DND-41 (cell line): ENCODE measurements at regions not wholly inside any gene's neighbourhood (a gene's known extent, or its start where the extent isn't known, plus 50 kb on each side); places are given as distances from the start of the nearest gene placed in this dataset.
"Not testable (repeated sequence)": the region's sequence is repeated elsewhere in the genome, so short reads cannot be mapped to it uniquely, and the experiment has no call there.

Experiments used
- ATAC-seq: fragments of 200-7000 bp; cut with Tn5 transposase; 3 replicates; pipeline ENCODE4 v1.9.1; 2021; ENCODE audit warnings: low read depth; ENCODE audit not compliant: insufficient read depth
- DNase-seq: peaks from one replicate; pipeline ENCODE4 v3.0.0-alpha.2; 2020
- H2AFZ ChIP-seq: 2 replicates; pipeline ENCODE4 v1.6.0; 2012; ENCODE audit warnings: low read depth, low read length
- H3K27ac ChIP-seq: 2 replicates; pipeline ENCODE4 v1.5.1; 2012; ENCODE audit warnings: low read length, inconsistent platforms
- H3K27me3 ChIP-seq: fragments of 200-600 bp; sonication (generic); 2 replicates; pipeline ENCODE4 v1.6.0; 2012; ENCODE audit warnings: low read length, mild to moderate bottlenecking, inconsistent platforms; ENCODE audit not compliant: insufficient read depth, poor library complexity
- H3K36me3 ChIP-seq: 2 replicates; pipeline ENCODE4 v1.5.1; 2012; ENCODE audit warnings: low read length, inconsistent platforms; ENCODE audit not compliant: insufficient read depth
- H3K4me1 ChIP-seq: 2 replicates; pipeline ENCODE4 v1.5.1; 2012; ENCODE audit warnings: mild to moderate bottlenecking, low read length; ENCODE audit not compliant: insufficient read depth
- H3K4me2 ChIP-seq: 2 replicates; pipeline ENCODE4 v1.6.0; 2012; ENCODE audit warnings: mild to moderate bottlenecking, moderate library complexity, low read length, inconsistent platforms; ENCODE audit not compliant: insufficient read depth
- H3K4me3 ChIP-seq, 2 experiments: fragments of 200-600 bp in 1 of 2; shearing (Covaris generic) in 1 of 2; 2 replicates each; pipeline ENCODE4 v1.5.1; 2012 to 2016; ENCODE audit warnings: inconsistent platforms in 2 of 2, low read length in 2 of 2, mild to moderate bottlenecking in 2 of 2, low read depth in 1 of 2, moderate library complexity in 1 of 2
- H3K79me2 ChIP-seq: 2 replicates; pipeline ENCODE4 v1.6.0; 2012; ENCODE audit warnings: low read length, inconsistent platforms; ENCODE audit not compliant: insufficient read depth
- H3K9ac ChIP-seq: 2 replicates; pipeline ENCODE4 v1.6.0; 2012; ENCODE audit warnings: low read depth, mild to moderate bottlenecking, inconsistent platforms, low read length, moderate library complexity
- H3K9me3 ChIP-seq: 2 replicates; pipeline ENCODE4 v1.5.1; 2012; ENCODE audit warnings: low read length, moderate library complexity, mild to moderate bottlenecking, inconsistent platforms; ENCODE audit not compliant: insufficient read depth, severe bottlenecking
- H4K20me1 ChIP-seq: 2 replicates; pipeline ENCODE4 v1.6.0; 2012; ENCODE audit warnings: low read length; ENCODE audit not compliant: insufficient read depth
- CTCF ChIP-seq: IDR thresholded peaks from 2 replicates; pipeline ENCODE4 v1.5.1; 2012; ENCODE audit warnings: borderline replicate concordance, low read length, moderate library complexity, mild to moderate bottlenecking; ENCODE audit not compliant: poor library complexity, severe bottlenecking; ENCODE audit errors: extremely low read depth
- EZH2 ChIP-seq: IDR thresholded peaks from 3 replicates; pipeline ENCODE4 v1.6.1; 2012; ENCODE audit warnings: borderline replicate concordance, low read depth, mild to moderate bottlenecking, moderate library complexity, low read length, inconsistent platforms; ENCODE audit not compliant: severe bottlenecking

GRCh38 chr13:83761631-83762030 lies 120.6 kb downstream of the SLITRK1 start:
- no peak for TF ChIP-seq EZH2
- no peak for TF ChIP-seq CTCF
- no peaks in the 10 kb centered on the region for H3K9me3 ChIP-seq
- H3K4me3 ChIP-seq, result no peak overlapping the region
- no peaks in the 10 kb centered on the region for H4K20me1 ChIP-seq
- H3K79me2 ChIP-seq, result no peaks in the 10 kb centered on the region
- H3K27me3 ChIP-seq, result no peaks in the 10 kb centered on the region
- ATAC-seq (no peak), DNase-seq (no peak)
- H3K36me3 ChIP-seq, result no peaks in the 10 kb centered on the region
- no peak overlapping the region for H3K4me2 ChIP-seq
- H3K27ac ChIP-seq, result no peak overlapping the region
- H3K4me1 ChIP-seq, result no peaks in the 10 kb centered on the region
- H2AFZ ChIP-seq, result no peak overlapping the region
- no peak overlapping the region for H3K9ac ChIP-seq

- H2AFZ ChIP-seq, H3K9me3 ChIP-seq, H3K9ac ChIP-seq, H3K27ac ChIP-seq, DNase-seq, H3K4me2 ChIP-seq, H3K27me3 ChIP-seq, ATAC-seq, H3K79me2 ChIP-seq, H3K4me3 ChIP-seq, H3K4me1 ChIP-seq, H4K20me1 ChIP-seq, H3K36me3 ChIP-seq: not testable (repeated sequence)
These were observed 127.1 kb downstream of the SLITRK1 start for GRCh38 chr13:83755210-83755609.

- Histone ChIP-seq H3K79me2 (no peaks in the 10 kb centered on the region), H3K27ac (no peak overlapping the region), H2AFZ (no peak overlapping the region), H3K4me2 (no peak overlapping the region), H3K9me3 (no peaks in the 10 kb centered on the region), H3K27me3 (no peaks in the 10 kb centered on the region), H3K36me3 (no peaks in the 10 kb centered on the region), H3K9ac (no peak overlapping the region), H3K4me3 (no peak overlapping the region), H3K4me1 (no peaks in the 10 kb centered on the region), H4K20me1 (no peaks in the 10 kb centered on the region)
- DNase-seq (peak; percentile 7), ATAC-seq (0 out of 3 replicates have a peak, but pooled peaks have one; percentile 22)
- no peak for TF ChIP-seq EZH2
- TF ChIP-seq CTCF, result no peak
These were observed 128.2 kb downstream of the SLITRK1 start for GRCh38 chr13:83753912-83754624.

- Histone ChIP-seq H4K20me1 (no peaks in the 10 kb centered on the region), H3K27me3 (no peaks in the 10 kb centered on the region), H3K4me3 (no peak overlapping the region), H2AFZ (no peak overlapping the region), H3K4me2 (no peak overlapping the region), H3K36me3 (no peaks in the 10 kb centered on the region), H3K27ac (no peak overlapping the region), H3K9ac (no peak overlapping the region), H3K79me2 (no peaks in the 10 kb centered on the region), H3K4me1 (no peaks in the 10 kb centered on the region), H3K9me3 (no peaks in the 10 kb centered on the region)
- no peak for TF ChIP-seq EZH2
- no peak for TF ChIP-seq CTCF
- DNase-seq, result no peak
- ATAC-seq, result no peak
These were observed 130.1 kb downstream of the SLITRK1 start for GRCh38 chr13:83752141-83752540.
